Large intestine (tissue), 3 donors: ENCODE measurements at regions not wholly inside any gene's neighbourhood (a gene's known extent, or its start where the extent isn't known, plus 50 kb on each side); places are given as distances from the start of the nearest gene placed in this dataset.

ENCODE experiments used
- DNase-seq, 2 donors: peaks; one replicate each; pipeline versions ENCODE4 v3.0.0 to v3.0.0-alpha.2; 2013
- H3K27ac ChIP-seq: one replicate; pipeline ENCODE4 v1.5.1; 2013; ENCODE audit warnings: low read length
- H3K27me3 ChIP-seq: 2 replicates; pipeline ENCODE4 v1.6.1; 2013; ENCODE audit warnings: low read length; ENCODE audit not compliant: control insufficient read depth, insufficient read depth
- H3K36me3 ChIP-seq: 2 replicates; pipeline ENCODE4 v1.6.1; 2013; ENCODE audit warnings: low read length; ENCODE audit not compliant: control insufficient read depth, insufficient read depth
- H3K4me1 ChIP-seq: one replicate; pipeline ENCODE4 v1.6.1; 2013; ENCODE audit warnings: low read length; ENCODE audit not compliant: control insufficient read depth, insufficient read depth
- H3K4me3 ChIP-seq: one replicate; pipeline ENCODE4 v1.5.1; 2013; ENCODE audit warnings: low read length
- H3K9me3 ChIP-seq: one replicate; pipeline ENCODE4 v1.6.1; 2013; ENCODE audit warnings: mild to moderate bottlenecking, low read depth, low read length, moderate library complexity; ENCODE audit not compliant: control insufficient read depth
- WGBS: methylation state at CpG from one replicate; pipeline ENCODE4 v1.1.5; 2013; ENCODE audit warnings: low lambda C conversion rate; ENCODE audit not compliant: insufficient coverage; 5-methylcytosine and 5-hydroxymethylcytosine counted together

- no CpG with 5 or more reads among the region's 5 CpGs for WGBS
- no peaks in the 10 kb centered on the region for H3K27me3 ChIP-seq
- H3K4me3 ChIP-seq, result no peak overlapping the region
- H3K36me3 ChIP-seq, result no peaks in the 10 kb centered on the region
- DNase-seq, result no peak
- no peaks in the 10 kb centered on the region for H3K4me1 ChIP-seq
- H3K9me3 ChIP-seq, result no peaks in the 10 kb centered on the region
- H3K27ac ChIP-seq, result no peak overlapping the region
Measured at GRCh38 chr1:56081173-56081572, 498.2 kb downstream of the PLPP3 start.

GRCh38 chr1:56080123-56080522, 499.2 kb downstream of the PLPP3 start:
- no peaks in the 10 kb centered on the region for H3K4me1 ChIP-seq
- WGBS, result no CpG with 5 or more reads among the region's 5 CpGs
- no peaks in the 10 kb centered on the region for H3K9me3 ChIP-seq
- H3K36me3 ChIP-seq, result no peaks in the 10 kb centered on the region
- H3K4me3 ChIP-seq, result no peak overlapping the region
- H3K27ac ChIP-seq, result no peak overlapping the region
- DNase-seq, result no peak
- H3K27me3 ChIP-seq, result no peaks in the 10 kb centered on the region

GRCh38 chr1:56079391-56079790, 500.0 kb downstream of the PLPP3 start:
- Histone ChIP-seq H3K4me3 (no peak overlapping the region), H3K9me3 (no peaks in the 10 kb centered on the region), H3K36me3 (no peaks in the 10 kb centered on the region), H3K27me3 (no peaks in the 10 kb centered on the region), H3K27ac (no peak overlapping the region), H3K4me1 (no peaks in the 10 kb centered on the region)
- DNase-seq, result no peak
- no CpG with 5 or more reads among the region's 2 CpGs for WGBS

GRCh38 chr1:56077206-56077605, 502.2 kb downstream of the PLPP3 start:
- Histone ChIP-seq H3K27me3 (no peaks in the 10 kb centered on the region), H3K4me3 (no peak overlapping the region), H3K4me1 (no peaks in the 10 kb centered on the region), H3K27ac (no peak overlapping the region), H3K36me3 (no peaks in the 10 kb centered on the region), H3K9me3 (no peaks in the 10 kb centered on the region)
- no peak for DNase-seq
- 100% methylated on average over 1 of the region's 2 CpGs for WGBS

- no peaks in the 10 kb centered on the region for H3K27me3 ChIP-seq
- H3K4me1 ChIP-seq, result no peaks in the 10 kb centered on the region
- H3K36me3 ChIP-seq, result no peaks in the 10 kb centered on the region
- H3K9me3 ChIP-seq, result no peaks in the 10 kb centered on the region
- 82% methylated on average over 2 of the region's 6 CpGs for WGBS
- peak; percentile 29 to 47 for DNase-seq
- H3K4me3 ChIP-seq, result no peak overlapping the region
- H3K27ac ChIP-seq, result no peak overlapping the region
Measured at GRCh38 chr1:56074007-56074651, 505.2 kb downstream of the PLPP3 start.

GRCh38 chr1:56073614-56074006, 505.8 kb downstream of the PLPP3 start:
- Histone ChIP-seq H3K27ac (no peak overlapping the region), H3K4me3 (no peak overlapping the region), H3K4me1 (no peaks in the 10 kb centered on the region), H3K27me3 (no peaks in the 10 kb centered on the region), H3K36me3 (no peaks in the 10 kb centered on the region), H3K9me3 (no peaks in the 10 kb centered on the region)
- no peak for DNase-seq
- WGBS, result no CpG with 5 or more reads among the region's 2 CpGs

GRCh38 chr1:56073206-56073605, 506.2 kb downstream of the PLPP3 start:
- Histone ChIP-seq H3K9me3 (no peaks in the 10 kb centered on the region), H3K4me1 (no peaks in the 10 kb centered on the region), H3K4me3 (no peak overlapping the region), H3K27me3 (no peaks in the 10 kb centered on the region), H3K36me3 (no peaks in the 10 kb centered on the region), H3K27ac (no peak overlapping the region)
- no peak for DNase-seq
- no CpG with 5 or more reads among the region's 1 CpG for WGBS

GRCh38 chr1:56072310-56072709, 507.1 kb downstream of the PLPP3 start:
- WGBS, result no CpG with 5 or more reads among the region's 1 CpG
- H3K4me3 ChIP-seq, result no peak overlapping the region

GRCh38 chr1:56071351-56071750, 508.0 kb downstream of the PLPP3 start:
- H3K27ac ChIP-seq, result no peak overlapping the region
- 100% methylated on average over 2 of the region's 3 CpGs for WGBS
- DNase-seq, result no peak
- no peaks in the 10 kb centered on the region for H3K9me3 ChIP-seq
- no peaks in the 10 kb centered on the region for H3K4me1 ChIP-seq
- no peak overlapping the region for H3K4me3 ChIP-seq
- no peaks in the 10 kb centered on the region for H3K36me3 ChIP-seq
- H3K27me3 ChIP-seq, result no peaks in the 10 kb centered on the region

More at GRCh38 chr1:56072310-56072709, 507.1 kb downstream of the PLPP3 start:
- Histone ChIP-seq H3K9me3 (no peaks in the 10 kb centered on the region), H3K4me1 (no peaks in the 10 kb centered on the region), H3K36me3 (no peaks in the 10 kb centered on the region), H3K27ac (no peak overlapping the region), H3K27me3 (no peaks in the 10 kb centered on the region)
- DNase-seq, result no peak

- Histone ChIP-seq H3K27ac (no peak overlapping the region), H3K4me1 (no peaks in the 10 kb centered on the region), H3K36me3 (no peaks in the 10 kb centered on the region), H3K27me3 (no peaks in the 10 kb centered on the region), H3K4me3 (no peak overlapping the region), H3K9me3 (no peaks in the 10 kb centered on the region)
- no CpG with 5 or more reads among the region's 1 CpG for WGBS
- DNase-seq, result no peak
Measured at GRCh38 chr1:56070601-56071000, 508.8 kb downstream of the PLPP3 start.

- WGBS, result 100% methylated on average over 1 of the region's 1 CpG
- H3K27me3 ChIP-seq, result no peaks in the 10 kb centered on the region
- H3K36me3 ChIP-seq, result no peaks in the 10 kb centered on the region
- no peak for DNase-seq
- no peaks in the 10 kb centered on the region for H3K9me3 ChIP-seq
- H3K4me1 ChIP-seq, result no peaks in the 10 kb centered on the region
- H3K27ac ChIP-seq, result no peak overlapping the region
- H3K4me3 ChIP-seq, result no peak overlapping the region
Measured at GRCh38 chr1:56069824-56070223, 509.5 kb downstream of the PLPP3 start.
